Right cardiac atrium (tissue), 5 donors: ENCODE measurements at regions not wholly inside any gene's neighbourhood (a gene's known extent, or its start where the extent isn't known, plus 50 kb on each side); places are given as distances from the start of the nearest gene placed in this dataset.
"Not testable (repeated sequence)": the region's sequence is repeated elsewhere in the genome, so short reads cannot be mapped to it uniquely, and the experiment has no call there.

Experiments used
- ATAC-seq, 2 donors: fragments of 200-7000 bp; cut with Tn5 transposase; one replicate each; pipeline versions ENCODE4 v1.8.0 to v1.9.1; 2020; ENCODE audit warnings: moderate library complexity in 2 of 2, mild to moderate bottlenecking in 1 of 2
- DNase-seq, 3 donors: peaks; one replicate each; pipeline ENCODE4 v3.0.0-alpha.2; 2020
- H3K27ac ChIP-seq: one replicate; pipeline ENCODE4 v1.5.1; 2013; ENCODE audit warnings: mild to moderate bottlenecking, low read length, control low read depth, moderate library complexity
- H3K27me3 ChIP-seq: one replicate; pipeline ENCODE4 v1.6.1; 2013; ENCODE audit not compliant: control insufficient read depth, insufficient read depth
- H3K4me1 ChIP-seq: one replicate; pipeline ENCODE4 v1.6.1; 2013; ENCODE audit warnings: low read length; ENCODE audit not compliant: control insufficient read depth, insufficient read depth
- H3K4me3 ChIP-seq: one replicate; pipeline ENCODE4 v1.5.1; 2013; ENCODE audit warnings: low read length, control low read depth
- H3K9me3 ChIP-seq: one replicate; pipeline ENCODE4 v1.6.1; 2013; ENCODE audit warnings: low read length; ENCODE audit not compliant: control insufficient read depth
- WGBS: extraction: QIAGEN DNeasy Blood & Tissue Kit; methylation state at CpG from one replicate; pipeline ENCODE4 v1.1.7; 2013; 5-methylcytosine and 5-hydroxymethylcytosine counted together
- intact Hi-C, 4 donors: fragments of 100-400 bp; cut with DNase I; formaldehyde crosslinking; loops; one replicate each; pipeline versions ENCODE4 v1.11.0 to v1.14.0; 2022 to 2023
- donor health status: healthy with polysubstance abuse.
- donor health status: DM: no; HTN: yes; CAD: no.
- donor health status: DM: no; HTN: no; CAD: no.
- donor health status: DM: no; HTN: yes; CAD: no; lungs with severe emphysema.
- donor health status: DM: yes; HTN: yes; CAD: no.

GRCh38 chr1:79262745-79263258 is 256.3 kb upstream of the ADGRL4 start:
- Histone ChIP-seq H3K4me3 (no peak overlapping the region), H3K27ac (no peak overlapping the region), H3K27me3 (no peaks in the 10 kb centered on the region), H3K4me1 (no peaks in the 10 kb centered on the region), H3K9me3 (no peaks in the 10 kb centered on the region)
- DNase-seq = no peak
- intact Hi-C loops = no loop called here
- 59% methylated on average over 3 of the region's 3 CpGs for WGBS
- no peak for ATAC-seq

GRCh38 chr1:79259390-79260336 is 253.1 kb upstream of the ADGRL4 start:
- WGBS = 53% methylated on average over 5 of the region's 5 CpGs
- peak in 1 of 2 donors; percentile 62 for ATAC-seq
- DNase-seq = no peak
- intact Hi-C loops = no loop called here
- no peak overlapping the region for H3K4me3 ChIP-seq
- no peaks in the 10 kb centered on the region for H3K4me1 ChIP-seq
- H3K9me3 ChIP-seq = no peaks in the 10 kb centered on the region
- H3K27me3 ChIP-seq = no peaks in the 10 kb centered on the region
- H3K27ac ChIP-seq = no peak overlapping the region

GRCh38 chr1:79255421-79255820 is 248.9 kb upstream of the ADGRL4 start:
- Histone ChIP-seq H3K4me1 (no peaks in the 10 kb centered on the region), H3K9me3 (no peaks in the 10 kb centered on the region), H3K27ac (no peak overlapping the region), H3K4me3 (no peak overlapping the region), H3K27me3 (no peaks in the 10 kb centered on the region)
- ATAC-seq (no peak), DNase-seq (no peak)
- 98% methylated on average over 2 of the region's 2 CpGs for WGBS
- intact Hi-C loops = no loop called here

GRCh38 chr1:79252598-79252997 is 246.1 kb upstream of the ADGRL4 start:
- Histone ChIP-seq H3K4me1 (no peaks in the 10 kb centered on the region), H3K9me3 (no peaks in the 10 kb centered on the region), H3K27ac (no peak overlapping the region), H3K27me3 (no peaks in the 10 kb centered on the region), H3K4me3 (no peak overlapping the region)
- no peak for ATAC-seq
- intact Hi-C loops = no loop called here
- DNase-seq = no peak
- 94% methylated on average over 3 of the region's 3 CpGs for WGBS

- no peaks in the 10 kb centered on the region for H3K9me3 ChIP-seq
- 93% methylated on average over 5 of the region's 5 CpGs for WGBS
- no peaks in the 10 kb centered on the region for H3K4me1 ChIP-seq
- intact Hi-C loops = no loop called here
- DNase-seq (no peak), ATAC-seq (no peak)
- no peak overlapping the region for H3K4me3 ChIP-seq
- no peak overlapping the region for H3K27ac ChIP-seq
- H3K27me3 ChIP-seq = no peaks in the 10 kb centered on the region
These were observed 233.3 kb upstream of the ADGRL4 start for GRCh38 chr1:79239840-79240239.

- H3K9me3 ChIP-seq = no peaks in the 10 kb centered on the region
- no peaks in the 10 kb centered on the region for H3K4me1 ChIP-seq
- intact Hi-C loops = no loop called here
- no peak overlapping the region for H3K27ac ChIP-seq
- H3K27me3 ChIP-seq = no peaks in the 10 kb centered on the region
- H3K4me3 ChIP-seq = no peak overlapping the region
- 19% methylated on average over 4 of the region's 4 CpGs for WGBS
- ATAC-seq (no peak), DNase-seq (no peak)
These were observed 228.9 kb upstream of the ADGRL4 start for GRCh38 chr1:79235301-79236002.

- intact Hi-C loops = no loop called here
- no peaks in the 10 kb centered on the region for H3K27me3 ChIP-seq
- no peak for ATAC-seq
- H3K4me3 ChIP-seq = no peak overlapping the region
- no peak for DNase-seq
- no peaks in the 10 kb centered on the region for H3K9me3 ChIP-seq
- no peak overlapping the region for H3K27ac ChIP-seq
- no peaks in the 10 kb centered on the region for H3K4me1 ChIP-seq
These were observed 226.3 kb upstream of the ADGRL4 start for GRCh38 chr1:79232818-79233217.

- intact Hi-C loops, H3K4me1 ChIP-seq, DNase-seq, H3K27me3 ChIP-seq, ATAC-seq, H3K4me3 ChIP-seq, H3K9me3 ChIP-seq, H3K27ac ChIP-seq: not testable (repeated sequence)
- WGBS = 82% methylated on average over 4 of the region's 4 CpGs
These were observed 224.2 kb upstream of the ADGRL4 start for GRCh38 chr1:79230751-79231150.

- intact Hi-C loops = no loop called here
- Histone ChIP-seq H3K9me3 (no peaks in the 10 kb centered on the region), H3K4me3 (no peak overlapping the region), H3K4me1 (no peaks in the 10 kb centered on the region), H3K27me3 (no peaks in the 10 kb centered on the region), H3K27ac (no peak overlapping the region)
- 63% methylated on average over 2 of the region's 2 CpGs for WGBS
- DNase-seq (no peak), ATAC-seq (no peak)
These were observed 220.4 kb upstream of the ADGRL4 start for GRCh38 chr1:79226963-79227362.

- intact Hi-C loops = no loop called here
- no peaks in the 10 kb centered on the region for H3K27me3 ChIP-seq
- 77% methylated on average over 3 of the region's 3 CpGs for WGBS
- no peak overlapping the region for H3K4me3 ChIP-seq
- H3K4me1 ChIP-seq = no peaks in the 10 kb centered on the region
- ATAC-seq (no peak), DNase-seq (no peak)
- no peak overlapping the region for H3K27ac ChIP-seq
- H3K9me3 ChIP-seq = no peaks in the 10 kb centered on the region
These were observed 218.0 kb upstream of the ADGRL4 start for GRCh38 chr1:79224537-79224936.

- intact Hi-C loops = no loop called here
- Histone ChIP-seq H3K4me1 (no peaks in the 10 kb centered on the region), H3K9me3 (no peaks in the 10 kb centered on the region), H3K4me3 (no peak overlapping the region), H3K27me3 (no peaks in the 10 kb centered on the region), H3K27ac (no peak overlapping the region)
- 79% methylated on average over 2 of the region's 2 CpGs for WGBS
- ATAC-seq (no peak), DNase-seq (no peak)
These were observed 214.0 kb upstream of the ADGRL4 start for GRCh38 chr1:79220509-79220908.
